ENCODE measurements at regions not wholly inside any gene's neighbourhood (a gene's known extent, or its start where the extent isn't known, plus 50 kb on each side); places are given as distances from the start of the nearest gene placed in this dataset.

DNA sequence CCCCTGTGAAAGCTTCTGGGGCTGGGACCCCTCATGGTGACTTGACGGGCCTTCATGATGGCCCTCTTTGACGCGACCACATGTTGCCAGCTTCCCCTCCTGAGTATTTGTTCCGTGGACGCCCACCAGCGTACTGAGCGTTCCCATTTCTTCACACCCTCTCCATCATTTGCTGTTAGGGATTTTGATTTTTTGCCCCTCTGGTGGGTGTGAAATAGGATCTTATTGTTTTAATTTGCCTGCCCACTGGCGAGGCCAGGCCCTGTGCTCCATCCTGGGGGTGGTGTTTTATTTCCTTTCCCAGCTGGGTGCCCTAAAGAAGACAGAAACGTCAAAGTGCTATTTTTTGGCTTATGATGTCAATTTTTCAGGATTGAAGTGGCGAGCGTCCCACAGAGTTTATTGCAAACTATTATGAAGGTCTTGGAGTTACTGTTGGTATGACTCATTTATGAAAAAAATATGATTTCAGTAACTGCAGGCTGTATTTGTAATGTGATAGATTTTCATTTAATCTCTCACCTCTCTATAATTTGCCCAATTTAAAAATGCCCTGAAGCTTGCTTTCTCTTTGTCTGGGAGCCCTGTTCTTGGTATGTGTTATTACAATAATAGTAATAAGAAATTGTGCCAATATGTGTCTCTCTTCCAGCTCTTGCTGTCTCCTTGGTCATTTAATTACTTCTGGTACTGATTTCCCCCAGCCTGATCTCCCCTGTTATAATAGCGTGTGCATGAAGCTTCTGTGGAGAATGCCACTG lies 99.6 kb downstream of the SLC25A47 start:
- Histone ChIP-seq H3K4me2 (no peak overlapping the region), H3K9me2 (ENCODE audit: insufficient read depth) (no peaks in the 10 kb centered on the region), H3K27ac (no peak overlapping the region), H3F3A (ENCODE audit: insufficient read depth, low read depth) (peaks cover 10% of the 10 kb centered on the region; the same call in 1 of the 2 replicates), H4K20me1 (ENCODE audit: insufficient read depth) (peaks cover 4% of the 10 kb centered on the region; the same call in 1 of the 2 replicates), H3K36me3 (ENCODE audit: low read depth) (no peaks in the 10 kb centered on the region), H3K9me3 (ENCODE audit: insufficient read depth, low read depth) (no peaks in the 10 kb centered on the region), H3K4me3 (no peak overlapping the region), H2AFZ (no peak overlapping the region), H3K4me1 (replicated peaks; ENCODE audit: insufficient read depth) (peaks cover 17% of the 10 kb centered on the region), H3K27me3 (ENCODE audit: insufficient read depth, low read depth) (no peaks in the 10 kb centered on the region), H3K79me2 (ENCODE audit: low read depth) (no peaks in the 10 kb centered on the region)
- intact Hi-C loops (cut with micrococcal nuclease; ENCODE audit: unreplicated experiment) = no loop called here
- ChIA-PET POLR2A (ENCODE audit: unreplicated experiment) (no interaction called here), CTCF (no interaction called here)
- TF ChIP-seq EZH2 (IDR thresholded peaks at IDR 0.05; ENCODE audit: low read depth) = no peak
- TF ChIP-seq, protein P1, sequence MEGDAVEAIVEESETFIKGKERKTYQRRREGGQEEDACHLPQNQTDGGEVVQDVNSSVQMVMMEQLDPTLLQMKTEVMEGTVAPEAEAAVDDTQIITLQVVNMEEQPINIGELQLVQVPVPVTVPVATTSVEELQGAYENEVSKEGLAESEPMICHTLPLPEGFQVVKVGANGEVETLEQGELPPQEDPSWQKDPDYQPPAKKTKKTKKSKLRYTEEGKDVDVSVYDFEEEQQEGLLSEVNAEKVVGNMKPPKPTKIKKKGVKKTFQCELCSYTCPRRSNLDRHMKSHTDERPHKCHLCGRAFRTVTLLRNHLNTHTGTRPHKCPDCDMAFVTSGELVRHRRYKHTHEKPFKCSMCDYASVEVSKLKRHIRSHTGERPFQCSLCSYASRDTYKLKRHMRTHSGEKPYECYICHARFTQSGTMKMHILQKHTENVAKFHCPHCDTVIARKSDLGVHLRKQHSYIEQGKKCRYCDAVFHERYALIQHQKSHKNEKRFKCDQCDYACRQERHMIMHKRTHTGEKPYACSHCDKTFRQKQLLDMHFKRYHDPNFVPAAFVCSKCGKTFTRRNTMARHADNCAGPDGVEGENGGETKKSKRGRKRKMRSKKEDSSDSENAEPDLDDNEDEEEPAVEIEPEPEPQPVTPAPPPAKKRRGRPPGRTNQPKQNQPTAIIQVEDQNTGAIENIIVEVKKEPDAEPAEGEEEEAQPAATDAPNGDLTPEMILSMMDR (conservative IDR thresholded peaks at IDR 0.05) = no peak
- no TSS peak for BruUV-seq (replicated peaks)
- DNase-seq = no peak

DNA sequence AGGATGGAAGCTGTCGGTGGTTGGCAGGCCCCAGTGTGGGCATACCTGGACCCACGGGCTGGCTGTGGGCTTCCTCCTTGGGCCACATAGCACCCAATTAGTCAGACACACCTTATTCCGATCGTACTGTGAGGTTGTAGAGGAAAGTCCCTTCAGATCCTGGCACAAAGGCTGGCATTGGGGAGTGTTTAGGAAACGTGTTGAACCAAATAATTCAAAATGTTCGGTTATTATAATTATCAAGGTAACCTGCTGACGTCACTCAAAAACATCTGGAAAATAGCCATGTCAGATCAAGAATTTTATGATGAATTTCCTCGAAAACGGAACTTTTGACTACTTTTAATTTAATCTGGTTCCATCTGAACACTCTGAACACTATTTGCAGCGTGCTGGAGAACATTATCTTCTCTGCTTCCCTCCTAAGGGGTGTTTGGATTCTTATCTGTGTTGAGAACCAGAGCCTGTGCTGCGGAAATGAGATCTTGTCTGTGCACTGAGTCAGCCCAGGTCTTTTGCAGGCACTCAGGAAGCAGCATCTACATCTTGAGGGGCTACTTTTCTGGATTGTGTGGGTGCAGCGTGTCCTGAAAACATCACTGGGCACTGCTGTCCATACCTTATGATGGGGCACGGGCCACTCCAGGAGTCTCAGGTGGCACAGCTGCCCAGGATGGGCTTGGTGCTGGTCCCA lies 100.3 kb downstream of the SLC25A47 start:
- ChIA-PET CTCF (no interaction called here), POLR2A (ENCODE audit: unreplicated experiment) (no interaction called here)
- H4K20me1 ChIP-seq (ENCODE audit: insufficient read depth) = peaks cover 4% of the 10 kb centered on the region; the same call in 1 of the 2 replicates
- H3K79me2 ChIP-seq (ENCODE audit: low read depth) = no peaks in the 10 kb centered on the region
- TF ChIP-seq, protein P1 (conservative IDR thresholded peaks at IDR 0.05) = no peak
- no peak for TF ChIP-seq EZH2 (IDR thresholded peaks at IDR 0.05; ENCODE audit: low read depth)
- H3K4me1 ChIP-seq (replicated peaks; ENCODE audit: insufficient read depth) = peaks cover 17% of the 10 kb centered on the region
- H2AFZ ChIP-seq = no peak overlapping the region
- H3K36me3 ChIP-seq (ENCODE audit: low read depth) = no peaks in the 10 kb centered on the region
- BruUV-seq (replicated peaks) = no TSS peak
- H3F3A ChIP-seq (ENCODE audit: insufficient read depth, low read depth) = peaks cover 10% of the 10 kb centered on the region; the same call in 1 of the 2 replicates
- H3K27me3 ChIP-seq (ENCODE audit: insufficient read depth, low read depth) = no peaks in the 10 kb centered on the region
- H3K4me2 ChIP-seq = no peak overlapping the region
- no peaks in the 10 kb centered on the region for H3K9me2 ChIP-seq (ENCODE audit: insufficient read depth)
- no peak for DNase-seq
- H3K9me3 ChIP-seq (ENCODE audit: insufficient read depth, low read depth) = no peaks in the 10 kb centered on the region
- intact Hi-C loops (cut with micrococcal nuclease; ENCODE audit: unreplicated experiment) = no loop called here
- H3K4me3 ChIP-seq = no peak overlapping the region
- no peak overlapping the region for H3K27ac ChIP-seq

DNA sequence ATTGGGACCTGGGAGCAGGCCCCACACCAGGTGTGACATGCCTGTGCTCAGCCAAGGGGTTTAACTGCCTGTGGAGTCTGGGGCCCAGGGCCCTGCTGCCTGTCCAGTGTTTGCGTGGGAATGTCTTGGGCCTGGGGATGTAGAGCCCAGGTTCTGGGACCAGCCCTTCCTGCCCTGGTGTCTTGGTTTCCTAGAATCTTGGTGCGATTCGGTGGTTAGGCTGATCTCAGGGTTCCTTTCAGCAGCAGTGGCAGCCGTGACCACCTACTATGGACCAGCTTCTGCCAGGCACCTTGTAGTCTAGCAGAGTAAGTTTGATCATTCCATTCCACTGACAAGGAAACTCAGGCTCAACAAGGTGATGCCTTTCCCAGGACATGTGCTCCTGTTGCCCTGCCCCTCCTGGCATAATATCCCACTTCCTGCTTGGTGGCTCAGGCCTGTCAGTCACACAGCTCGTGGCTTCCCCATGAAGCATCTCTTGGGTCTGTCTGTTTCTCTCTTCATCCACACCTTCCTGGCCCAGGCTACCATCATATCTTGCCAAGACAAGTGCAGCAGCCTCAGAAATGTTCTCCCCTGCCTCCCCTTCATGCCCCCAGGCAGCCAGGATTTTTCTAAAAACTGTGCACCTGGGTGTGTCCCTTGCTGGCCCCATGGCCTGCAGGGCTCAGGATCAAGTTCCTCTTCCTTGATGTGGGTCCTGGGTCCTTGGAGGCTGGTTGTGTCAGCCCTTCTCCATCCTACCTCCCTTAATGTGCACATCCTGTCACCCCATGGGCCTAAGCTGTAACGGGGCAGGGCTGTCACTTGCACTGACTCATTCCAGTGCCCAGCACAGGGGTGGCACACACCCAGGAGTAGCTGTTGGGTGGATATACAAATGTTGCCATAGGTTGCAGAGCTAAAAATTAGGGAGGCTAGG lies 101.6 kb downstream of the SLC25A47 start:
- no peaks in the 10 kb centered on the region for H3K27me3 ChIP-seq (ENCODE audit: insufficient read depth, low read depth)
- CTCF ChIA-PET = no interaction called here
- 0 out of 2 replicates have a peak overlapping the region, but pooled peaks have one; percentile 7 for H3K4me2 ChIP-seq
- H3F3A ChIP-seq (ENCODE audit: insufficient read depth, low read depth) = peaks cover 10% of the 10 kb centered on the region; the same call in 1 of the 2 replicates
- intact Hi-C loops (cut with micrococcal nuclease; ENCODE audit: unreplicated experiment) = no loop called here
- H3K79me2 ChIP-seq (ENCODE audit: low read depth) = no peaks in the 10 kb centered on the region
- peaks cover 4% of the 10 kb centered on the region; the same call in 1 of the 2 replicates for H4K20me1 ChIP-seq (ENCODE audit: insufficient read depth)
- POLR2A ChIA-PET (ENCODE audit: unreplicated experiment) = no interaction called here
- no peaks in the 10 kb centered on the region for H3K36me3 ChIP-seq (ENCODE audit: low read depth)
- peaks cover 17% of the 10 kb centered on the region for H3K4me1 ChIP-seq (replicated peaks; ENCODE audit: insufficient read depth)
- TF ChIP-seq EZH2 (IDR thresholded peaks at IDR 0.05; ENCODE audit: low read depth) = no peak
- TF ChIP-seq, protein P1 (conservative IDR thresholded peaks at IDR 0.05) = no peak
- no peaks in the 10 kb centered on the region for H3K9me3 ChIP-seq (ENCODE audit: insufficient read depth, low read depth)
- no peak overlapping the region for H3K4me3 ChIP-seq
- no TSS peak for BruUV-seq (replicated peaks)
- no peaks in the 10 kb centered on the region for H3K9me2 ChIP-seq (ENCODE audit: insufficient read depth)
- no peak overlapping the region for H3K27ac ChIP-seq
- DNase-seq = peak; percentile 11 to 66
- no peak overlapping the region for H2AFZ ChIP-seq
